ENCODE measurements at regions not wholly inside any gene's neighbourhood (a gene's known extent, or its start where the extent isn't known, plus 50 kb on each side); places are given as distances from the start of the nearest gene placed in this dataset.

DNA sequence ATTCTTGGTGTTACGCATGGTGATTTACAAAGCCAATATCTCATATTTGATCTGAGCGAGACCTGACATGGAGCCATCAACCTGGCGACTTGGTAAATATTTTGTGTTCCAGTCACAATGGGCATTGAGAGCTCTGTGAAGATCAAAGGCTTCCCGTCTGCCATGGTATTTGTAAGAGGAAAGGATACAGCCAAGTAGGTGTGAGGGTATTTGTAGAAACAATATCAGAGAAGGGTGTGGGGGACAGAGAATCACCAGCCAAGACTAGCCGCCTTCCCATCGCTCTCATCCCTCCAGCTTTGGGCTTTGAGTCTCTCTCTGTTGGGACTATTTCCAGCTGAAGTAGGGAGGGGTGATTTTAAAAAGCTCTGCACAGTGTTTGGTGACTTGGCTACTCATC, 173.4 kb upstream of the BDNF start:
- no peak for DNase-seq (ENCODE audit: low read depth, low spot score)
- Histone ChIP-seq H3K27me3 (ENCODE audit: control insufficient read depth, insufficient read depth, low read length) (peaks cover 3% of the 10 kb centered on the region; the same call in 1 of the 2 replicates), H3K4me1 (ENCODE audit: control insufficient read depth, insufficient read depth, low read length) (no peaks in the 10 kb centered on the region), H3K36me3 (ENCODE audit: control insufficient read depth, insufficient read depth, low read length) (no peaks in the 10 kb centered on the region), H3K27ac (ENCODE audit: low read length) (no peak overlapping the region), H3K9me3 (ENCODE audit: control insufficient read depth, insufficient read depth, low read depth, low read length) (no peaks in the 10 kb centered on the region), H3K4me3 (ENCODE audit: low read depth in 2 of 2, low read length in 2 of 2) (no peak overlapping the region)
- no TSS peak for BruUV-seq (replicated peaks)
- TF ChIP-seq TCF7L2 (IDR thresholded peaks at IDR 0.05; ENCODE audit: low read depth, low read length), result peak; percentile 51; the same call in 1 of the 2 replicates
- TF ChIP-seq, protein P1, sequence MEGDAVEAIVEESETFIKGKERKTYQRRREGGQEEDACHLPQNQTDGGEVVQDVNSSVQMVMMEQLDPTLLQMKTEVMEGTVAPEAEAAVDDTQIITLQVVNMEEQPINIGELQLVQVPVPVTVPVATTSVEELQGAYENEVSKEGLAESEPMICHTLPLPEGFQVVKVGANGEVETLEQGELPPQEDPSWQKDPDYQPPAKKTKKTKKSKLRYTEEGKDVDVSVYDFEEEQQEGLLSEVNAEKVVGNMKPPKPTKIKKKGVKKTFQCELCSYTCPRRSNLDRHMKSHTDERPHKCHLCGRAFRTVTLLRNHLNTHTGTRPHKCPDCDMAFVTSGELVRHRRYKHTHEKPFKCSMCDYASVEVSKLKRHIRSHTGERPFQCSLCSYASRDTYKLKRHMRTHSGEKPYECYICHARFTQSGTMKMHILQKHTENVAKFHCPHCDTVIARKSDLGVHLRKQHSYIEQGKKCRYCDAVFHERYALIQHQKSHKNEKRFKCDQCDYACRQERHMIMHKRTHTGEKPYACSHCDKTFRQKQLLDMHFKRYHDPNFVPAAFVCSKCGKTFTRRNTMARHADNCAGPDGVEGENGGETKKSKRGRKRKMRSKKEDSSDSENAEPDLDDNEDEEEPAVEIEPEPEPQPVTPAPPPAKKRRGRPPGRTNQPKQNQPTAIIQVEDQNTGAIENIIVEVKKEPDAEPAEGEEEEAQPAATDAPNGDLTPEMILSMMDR (IDR thresholded peaks at IDR 0.05), result no peak
- TF ChIP-seq, protein P2, sequence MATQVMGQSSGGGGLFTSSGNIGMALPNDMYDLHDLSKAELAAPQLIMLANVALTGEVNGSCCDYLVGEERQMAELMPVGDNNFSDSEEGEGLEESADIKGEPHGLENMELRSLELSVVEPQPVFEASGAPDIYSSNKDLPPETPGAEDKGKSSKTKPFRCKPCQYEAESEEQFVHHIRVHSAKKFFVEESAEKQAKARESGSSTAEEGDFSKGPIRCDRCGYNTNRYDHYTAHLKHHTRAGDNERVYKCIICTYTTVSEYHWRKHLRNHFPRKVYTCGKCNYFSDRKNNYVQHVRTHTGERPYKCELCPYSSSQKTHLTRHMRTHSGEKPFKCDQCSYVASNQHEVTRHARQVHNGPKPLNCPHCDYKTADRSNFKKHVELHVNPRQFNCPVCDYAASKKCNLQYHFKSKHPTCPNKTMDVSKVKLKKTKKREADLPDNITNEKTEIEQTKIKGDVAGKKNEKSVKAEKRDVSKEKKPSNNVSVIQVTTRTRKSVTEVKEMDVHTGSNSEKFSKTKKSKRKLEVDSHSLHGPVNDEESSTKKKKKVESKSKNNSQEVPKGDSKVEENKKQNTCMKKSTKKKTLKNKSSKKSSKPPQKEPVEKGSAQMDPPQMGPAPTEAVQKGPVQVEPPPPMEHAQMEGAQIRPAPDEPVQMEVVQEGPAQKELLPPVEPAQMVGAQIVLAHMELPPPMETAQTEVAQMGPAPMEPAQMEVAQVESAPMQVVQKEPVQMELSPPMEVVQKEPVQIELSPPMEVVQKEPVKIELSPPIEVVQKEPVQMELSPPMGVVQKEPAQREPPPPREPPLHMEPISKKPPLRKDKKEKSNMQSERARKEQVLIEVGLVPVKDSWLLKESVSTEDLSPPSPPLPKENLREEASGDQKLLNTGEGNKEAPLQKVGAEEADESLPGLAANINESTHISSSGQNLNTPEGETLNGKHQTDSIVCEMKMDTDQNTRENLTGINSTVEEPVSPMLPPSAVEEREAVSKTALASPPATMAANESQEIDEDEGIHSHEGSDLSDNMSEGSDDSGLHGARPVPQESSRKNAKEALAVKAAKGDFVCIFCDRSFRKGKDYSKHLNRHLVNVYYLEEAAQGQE (IDR thresholded peaks at IDR 0.05; ENCODE audit: insufficient read depth in 1 of 2, low read depth in 2 of 2, low read length in 1 of 2), result no peak
- POLR2A ChIA-PET, result no interaction called here
- in situ Hi-C loops (cut with HindIII; ENCODE audit: low pct_unique_long_range_greater_than_20kb, low sequenced_read_pairs) (no loop called here), intact Hi-C loops (cut with micrococcal nuclease; ENCODE audit: unreplicated experiment) (no loop called here)
- CTCF ChIA-PET, result no interaction called here
- ATAC-seq, result no peak

DNA sequence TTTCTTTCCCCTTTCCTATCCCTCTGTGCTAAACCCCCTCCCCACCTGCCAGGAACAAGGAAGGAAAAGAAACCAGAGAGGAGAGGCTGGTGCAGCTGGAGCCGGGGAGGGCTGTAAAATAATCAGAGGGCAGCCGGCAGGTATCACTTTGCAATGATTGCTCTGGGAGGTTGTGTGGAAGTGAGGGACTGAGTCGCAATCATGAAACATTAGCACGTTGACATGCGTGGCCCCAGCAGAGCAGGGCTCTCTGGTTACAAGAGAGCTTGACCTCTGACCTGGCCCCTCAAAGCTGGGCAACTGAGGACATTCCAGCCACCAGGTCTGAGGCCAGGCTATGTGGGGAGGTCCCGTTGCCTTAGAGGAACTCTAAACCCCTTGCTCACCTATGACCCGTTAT, 170.8 kb upstream of the BDNF start:
- intact Hi-C loops (cut with micrococcal nuclease; ENCODE audit: unreplicated experiment) (no loop called here), in situ Hi-C loops (cut with HindIII; ENCODE audit: low pct_unique_long_range_greater_than_20kb, low sequenced_read_pairs) (no loop called here)
- no peak overlapping the region for H3K27ac ChIP-seq (ENCODE audit: low read length)
- no peaks in the 10 kb centered on the region for H3K4me1 ChIP-seq (ENCODE audit: control insufficient read depth, insufficient read depth, low read length)
- TF ChIP-seq TCF7L2 (IDR thresholded peaks at IDR 0.05; ENCODE audit: low read depth, low read length), result no peak
- TF ChIP-seq, protein P2 (IDR thresholded peaks at IDR 0.05; ENCODE audit: insufficient read depth in 1 of 2, low read depth in 2 of 2, low read length in 1 of 2), result no peak
- TF ChIP-seq, protein P1 (IDR thresholded peaks at IDR 0.05), result no peak
- TF ChIP-seq POLR2AphosphoS5 (IDR thresholded peaks at IDR 0.05; ENCODE audit: low read depth, low read length), result no peak
- no peak for TF ChIP-seq SIN3A (IDR thresholded peaks at IDR 0.05; ENCODE audit: borderline replicate concordance, insufficient read depth, low read depth, low read length)
- ChIA-PET POLR2A (no interaction called here), CTCF (no interaction called here)
- DNase-seq (ENCODE audit: low read depth, low spot score) (no peak), ATAC-seq (no peak)
- H3K9me3 ChIP-seq (ENCODE audit: control insufficient read depth, insufficient read depth, low read depth, low read length), result no peaks in the 10 kb centered on the region
- no peak overlapping the region for H3K4me3 ChIP-seq (ENCODE audit: low read depth in 2 of 2, low read length in 2 of 2)
- no TSS peak for BruUV-seq (replicated peaks)
- no peaks in the 10 kb centered on the region for H3K27me3 ChIP-seq (ENCODE audit: control insufficient read depth, insufficient read depth, low read length)
- H3K36me3 ChIP-seq (ENCODE audit: control insufficient read depth, insufficient read depth, low read length), result no peaks in the 10 kb centered on the region
